Endothelial cell of umbilical vein (primary cell): ENCODE measurements at regions not wholly inside any gene's neighbourhood (a gene's known extent, or its start where the extent isn't known, plus 50 kb on each side); places are given as distances from the start of the nearest gene placed in this dataset.

Experiments used
- BruUV-seq: library from RNA; stranded (reverse); fragments of 400-500 nt; replicated peaks from 2 replicates; lab custom pipeline; 2021; lab: Mats Ljungman, UMichigan
- CTCF ChIA-PET: fragments of 300-600, 350-600 bp; sonication (Branson Sonifier 250); formaldehyde crosslinking; loops from one replicate; lab custom pipeline; 2021; ENCODE audit warnings: antibody characterized with exemption, inconsistent platforms; lab: Charles Lee
- POLR2A ChIA-PET: fragments of 300-600, 350-600 bp; sonication (Branson Sonifier 250); formaldehyde crosslinking; loops from one replicate; lab custom pipeline; 2021; ENCODE audit warnings: antibody characterized with exemption, inconsistent platforms; lab: Charles Lee
- DNase-seq: peaks from one replicate; pipeline ENCODE4 v3.0.0-alpha.2; 2011; ENCODE audit warnings: low read depth, low spot score
- FAIRE-seq: peaks from 2 replicates; lab custom pipeline; 2011; peaks lifted over from hg19 to GRCh38; lab: Jason Lieb, UNC
- H2AFZ ChIP-seq: 2 replicates; pipeline ENCODE4 v1.6.0; 2012; ENCODE audit warnings: low read depth, low read length, control low read depth, inconsistent platforms
- H3K27ac ChIP-seq: 2 replicates; pipeline ENCODE4 v1.5.1; 2011; ENCODE audit warnings: low read depth, mild to moderate bottlenecking, control low read depth, low read length, moderate library complexity; ENCODE audit not compliant: insufficient read depth
- H3K27me3 ChIP-seq, 2 experiments: 2 replicates each; pipeline versions ENCODE4 v1.6.0 to v1.6.1; 2011; ENCODE audit warnings: low read length in 2 of 2, mixed read lengths in 1 of 2; ENCODE audit not compliant: control insufficient read depth in 2 of 2, insufficient read depth in 2 of 2
- H3K36me3 ChIP-seq, 2 experiments: 2 replicates in 1 of 2; 3 replicates in 1 of 2; pipeline ENCODE4 v1.5.1; 2011; ENCODE audit warnings: low read length in 2 of 2, mild to moderate bottlenecking in 1 of 2, moderate library complexity in 1 of 2; ENCODE audit not compliant: control insufficient read depth in 2 of 2, insufficient read depth in 2 of 2; ENCODE audit errors: extremely low read depth in 1 of 2
- H3K4me1 ChIP-seq: 3 replicates; pipeline ENCODE4 v1.5.1; 2011; ENCODE audit warnings: mild to moderate bottlenecking, low read length; ENCODE audit not compliant: control insufficient read depth, insufficient read depth; ENCODE audit errors: extremely low read depth
- H3K4me2 ChIP-seq: 2 replicates; pipeline ENCODE4 v1.6.1; 2011; ENCODE audit warnings: low read length, control low read depth, mixed read lengths; ENCODE audit not compliant: insufficient read depth
- H3K4me3 ChIP-seq, 3 experiments: fragments of 200-600 bp in 1 of 3; sonication (generic), shearing (Covaris generic) in 1 of 3; replicated peaks in 1 of 3; 2 replicates each; pipeline ENCODE4 v1.5.1; 2011 to 2016; ENCODE audit warnings: control low read depth in 3 of 3, low read length in 3 of 3, mild to moderate bottlenecking in 2 of 3, inconsistent platforms in 1 of 3, low read depth in 1 of 3, moderate library complexity in 1 of 3; ENCODE audit not compliant: insufficient read depth in 1 of 3
- H3K79me2 ChIP-seq: 2 replicates; pipeline ENCODE4 v1.6.0; 2012; ENCODE audit warnings: low read length, inconsistent platforms; ENCODE audit not compliant: control insufficient read depth, insufficient read depth
- H3K9ac ChIP-seq: replicated peaks from 2 replicates; pipeline ENCODE3; 2011; ENCODE audit warnings: low read length, control low read depth; ENCODE audit not compliant: insufficient read depth; ENCODE audit errors: extremely low read depth
- H3K9me1 ChIP-seq: replicated peaks from 3 replicates; pipeline ENCODE4 v1.6.0; 2011; ENCODE audit warnings: mild to moderate bottlenecking, low read length; ENCODE audit not compliant: control insufficient read depth, insufficient read depth; ENCODE audit errors: extremely low read depth
- H3K9me3 ChIP-seq: replicated peaks from 2 replicates; pipeline ENCODE4 v1.5.1; 2012; ENCODE audit warnings: low read length, inconsistent platforms; ENCODE audit not compliant: control insufficient read depth, insufficient read depth
- H4K20me1 ChIP-seq: replicated peaks from 2 replicates; pipeline ENCODE3; 2011; ENCODE audit warnings: mild to moderate bottlenecking, low read length; ENCODE audit not compliant: control insufficient read depth, insufficient read depth; ENCODE audit errors: extremely low read depth
- CTCF ChIP-seq, 2 donors: IDR thresholded peaks; 1 replicate in 1 of 2; 2 replicates in 1 of 2; pipeline ENCODE4 v1.5.1; 2011; ENCODE audit warnings: low read length in 2 of 2, mild to moderate bottlenecking in 2 of 2, moderate library complexity in 2 of 2, control low read depth in 1 of 2, inconsistent platforms in 1 of 2, low read depth in 1 of 2; ENCODE audit not compliant: insufficient read depth in 1 of 2; ENCODE audit errors: extremely low read depth in 1 of 2
- EZH2 ChIP-seq: IDR thresholded peaks from 2 replicates; pipeline ENCODE4 v1.6.1; 2012; ENCODE audit warnings: borderline replicate concordance, low read depth, mild to moderate bottlenecking, moderate library complexity, low read length, inconsistent platforms; ENCODE audit not compliant: severe bottlenecking
- FOS ChIP-seq: IDR thresholded peaks from 2 replicates; pipeline ENCODE4 v1.6.1; 2011; ENCODE audit warnings: mild to moderate bottlenecking, low read length, moderate library complexity, borderline replicate concordance; ENCODE audit not compliant: insufficient read depth
- GATA2 ChIP-seq: IDR thresholded peaks from 2 replicates; pipeline ENCODE4 v1.7.0; 2011; ENCODE audit warnings: low read depth, mild to moderate bottlenecking, moderate library complexity, mixed read lengths, low read length; ENCODE audit not compliant: insufficient read length, insufficient read depth
- JUN ChIP-seq: IDR thresholded peaks from 2 replicates; pipeline ENCODE4 v1.6.1; 2011; ENCODE audit warnings: borderline replicate concordance, low read depth; ENCODE audit not compliant: insufficient read length, insufficient read depth
- MAX ChIP-seq: IDR thresholded peaks from 2 replicates; pipeline ENCODE4 v1.6.1; 2011; ENCODE audit not compliant: insufficient read depth, insufficient read length
- MYC ChIP-seq: IDR thresholded peaks from one replicate; pipeline ENCODE4 v1.6.1; 2011; ENCODE audit warnings: mild to moderate bottlenecking, low read depth, low read length
- POLR2A ChIP-seq: IDR thresholded peaks from 2 replicates; pipeline ENCODE4 v1.6.1; 2012; ENCODE audit warnings: low read depth, mild to moderate bottlenecking, control low read depth, low read length
- POLR2AphosphoS5 ChIP-seq: IDR thresholded peaks from 2 replicates; pipeline ENCODE4 v1.6.1; 2012; ENCODE audit warnings: low read depth, mild to moderate bottlenecking, control low read depth, low read length, moderate library complexity; ENCODE audit not compliant: insufficient read depth
- dilution Hi-C: fragments of 300-500 bp; cut with MboI; formaldehyde crosslinking; loops from one replicate; pipeline ENCODE4 v1.15.0; 2019; ENCODE audit warnings: low sequenced_read_pairs; ENCODE audit not compliant: extremely low pct_ligation_motif_present
- intact Hi-C: fragments of 100-400 bp; cut with micrococcal nuclease; formaldehyde crosslinking; loops from one replicate; pipeline ENCODE4 v1.10.0; 2022

- CTCF ChIA-PET = no interaction called here
- POLR2A ChIA-PET = interaction anchor here (0.6 kb wide), 1 partner anchor 11 kb away, joined by 3 read pairs; no protein-coding TSS in a partner anchor
- H3K27ac ChIP-seq = no peak overlapping the region
These were observed 83.3 kb upstream of the CREB5 start for GRCh38 chr7:28328822-28329660.

More at GRCh38 chr7:28328822-28329660, 83.3 kb upstream of the CREB5 start:
- Histone ChIP-seq H3K4me2 (no peak overlapping the region), H2AFZ (no peak overlapping the region), H3K79me2 (no peaks in the 10 kb centered on the region), H3K9me1 (no peaks in the 10 kb centered on the region), H3K9ac (no peak overlapping the region), H3K4me1 (no peaks in the 10 kb centered on the region), H3K36me3 (no peaks in the 10 kb centered on the region), H3K4me3 (no peak overlapping the region), H3K27me3 (peaks cover 2% of the 10 kb centered on the region in 2 experiments), H3K9me3 (no peaks in the 10 kb centered on the region), H4K20me1 (no peaks in the 10 kb centered on the region)
- dilution Hi-C loops (no loop called here), intact Hi-C loops (no loop called here)
- FAIRE-seq = no peak
- BruUV-seq = no TSS peak
- no peak for DNase-seq
- TF ChIP-seq POLR2AphosphoS5 (no peak), CTCF (IDR thresholded peaks at IDR 0.05; ENCODE audit: extremely low read depth in 1 of 2, insufficient read depth in 1 of 2, low read depth in 1 of 2, low read length in 2 of 2) (no peak), FOS (no peak), MYC (no peak), JUN (no peak), GATA2 (no peak), MAX (no peak), POLR2A (no peak), EZH2 (no peak)
